HepG2 (cell line): ENCODE measurements at regions not wholly inside any gene's neighbourhood (a gene's known extent, or its start where the extent isn't known, plus 50 kb on each side); places are given as distances from the start of the nearest gene placed in this dataset.

Experiments
- FOXO1 ChIP-seq: sonication (generic); formaldehyde crosslinking; IDR thresholded peaks from 2 replicates; pipeline ENCODE4 v1.4.0; 2020; ENCODE audit warnings: missing genetic modification reagents
- NR3C1 ChIP-seq: sonication (generic); formaldehyde crosslinking; IDR thresholded peaks from 2 replicates; pipeline ENCODE4 v1.4.0; 2020; ENCODE audit warnings: missing genetic modification reagents

- TF ChIP-seq NR3C1 (CRISPR knock-in tag) = no peak
- no peak for TF ChIP-seq FOXO1
Measured at GRCh38 chr3:113094337-113095221, 103.8 kb downstream of the GTPBP8 start.
